OCI-LY1 (cell line): ENCODE measurements at regions not wholly inside any gene's neighbourhood (a gene's known extent, or its start where the extent isn't known, plus 50 kb on each side); places are given as distances from the start of the nearest gene placed in this dataset.
"Not testable (repeated sequence)": the region's sequence is repeated elsewhere in the genome, so short reads cannot be mapped to it uniquely, and the experiment has no call there.

Experiments
- CTCF ChIP-seq: fragments of 200-600 bp; sonication (generic), shearing (Covaris generic); IDR thresholded peaks from 2 replicates; pipeline ENCODE4 v1.5.1; 2017; ENCODE audit warnings: mild to moderate bottlenecking, antibody characterized with exemption, low read length, moderate library complexity, mixed read lengths
- EZH2 ChIP-seq: fragments of 200-600 bp; sonication (generic), shearing (Covaris generic); IDR thresholded peaks from 2 replicates; pipeline ENCODE4 v1.8.0; 2017; ENCODE audit warnings: borderline replicate concordance, mixed run types, mild to moderate bottlenecking, antibody characterized with exemption, low read length, moderate library complexity, mixed read lengths

GRCh38 chr6:86146751-86147150 lies 504.1 kb upstream of the SYNCRIP start:
- TF ChIP-seq CTCF, EZH2: not testable (repeated sequence)
